T47D (cell line): ENCODE measurements at regions not wholly inside any gene's neighbourhood (a gene's known extent, or its start where the extent isn't known, plus 50 kb on each side); places are given as distances from the start of the nearest gene placed in this dataset.

Source experiments
- DNase-seq, 2 experiments: peaks; one replicate each; pipeline versions ENCODE4 v3.0.0 to v3.0.0-alpha.2; 2011 to 2012; ENCODE audit warnings: low read depth in 1 of 2, low spot score in 1 of 2
- JUND ChIP-seq: IDR thresholded peaks from 2 replicates; pipeline ENCODE4 v1.6.1; 2012; ENCODE audit warnings: low read depth
- in situ Hi-C: cut with HindIII; loops from 2 replicates; pipeline ENCODE4 v1.10.0; 2016; ENCODE audit warnings: low sequenced_read_pairs, low pct_unique_long_range_greater_than_20kb

- DNase-seq = no peak
- no peak for TF ChIP-seq JUND
- in situ Hi-C loops = no loop called here
Observed at GRCh38 chr1:166328956-166329355, 162.2 kb upstream of the FAM78B start.

- TF ChIP-seq JUND = no peak
- in situ Hi-C loops = no loop called here
- DNase-seq = no peak
Observed at GRCh38 chr1:166330096-166330495, 163.3 kb upstream of the FAM78B start.

GRCh38 chr1:166338105-166338504, 171.3 kb upstream of the FAM78B start:
- DNase-seq = no peak
- TF ChIP-seq JUND = no peak
- in situ Hi-C loops = no loop called here

GRCh38 chr1:166340709-166341108, 173.9 kb upstream of the FAM78B start:
- no peak for TF ChIP-seq JUND
- no peak for DNase-seq
- in situ Hi-C loops = no loop called here

GRCh38 chr1:166343276-166343675, 176.5 kb upstream of the FAM78B start:
- in situ Hi-C loops = no loop called here
- TF ChIP-seq JUND = no peak
- DNase-seq = no peak

- DNase-seq = no peak
- TF ChIP-seq JUND = no peak
- in situ Hi-C loops = no loop called here
Observed at GRCh38 chr1:166350490-166350889, 183.7 kb upstream of the FAM78B start.

- DNase-seq = no peak
- in situ Hi-C loops = no loop called here
- TF ChIP-seq JUND = no peak
Observed at GRCh38 chr1:166351676-166352075, 184.9 kb upstream of the FAM78B start.

GRCh38 chr1:166353213-166353612, 186.4 kb upstream of the FAM78B start:
- DNase-seq = no peak
- no peak for TF ChIP-seq JUND
- in situ Hi-C loops = no loop called here

GRCh38 chr1:166354406-166354805, 187.6 kb upstream of the FAM78B start:
- in situ Hi-C loops = no loop called here
- DNase-seq = no peak
- no peak for TF ChIP-seq JUND

- DNase-seq = no peak
- in situ Hi-C loops = no loop called here
- no peak for TF ChIP-seq JUND
Observed at GRCh38 chr1:166365081-166365480, 198.3 kb upstream of the FAM78B start.

GRCh38 chr1:166368030-166368429, 201.2 kb upstream of the FAM78B start:
- no peak for TF ChIP-seq JUND
- DNase-seq = no peak
- in situ Hi-C loops = no loop called here

GRCh38 chr1:166377896-166378295, 211.1 kb upstream of the FAM78B start:
- no peak for TF ChIP-seq JUND
- in situ Hi-C loops = no loop called here
- DNase-seq = no peak

- TF ChIP-seq JUND = no peak
- in situ Hi-C loops = no loop called here
- DNase-seq = no peak
Observed at GRCh38 chr1:166378805-166379204, 212.0 kb upstream of the FAM78B start.

- in situ Hi-C loops = no loop called here
- no peak for DNase-seq
- no peak for TF ChIP-seq JUND
Observed at GRCh38 chr1:166379447-166379846, 212.6 kb upstream of the FAM78B start.
